GM12865 (cell line): ENCODE measurements at regions not wholly inside any gene's neighbourhood (a gene's known extent, or its start where the extent isn't known, plus 50 kb on each side); places are given as distances from the start of the nearest gene placed in this dataset.

Experiments
- DNase-seq: peaks from one replicate; pipeline ENCODE4 v3.0.0; 2010; ENCODE audit warnings: low read depth
- H3K4me3 ChIP-seq: 2 replicates; pipeline ENCODE4 v1.5.1; 2011; ENCODE audit warnings: mild to moderate bottlenecking, low read depth, low read length, control low read depth
- TF ChIP-seq, protein P1 (sequence below): IDR thresholded peaks from 2 replicates; pipeline ENCODE4 v1.5.1; 2011; ENCODE audit warnings: low read length, control low read depth, low read depth, inconsistent platforms; ENCODE audit not compliant: insufficient read depth; ENCODE audit errors: missing control alignments

GRCh38 chr18:73973972-73974371, 173.7 kb downstream of the FBXO15 start:
- TF ChIP-seq, protein P1, sequence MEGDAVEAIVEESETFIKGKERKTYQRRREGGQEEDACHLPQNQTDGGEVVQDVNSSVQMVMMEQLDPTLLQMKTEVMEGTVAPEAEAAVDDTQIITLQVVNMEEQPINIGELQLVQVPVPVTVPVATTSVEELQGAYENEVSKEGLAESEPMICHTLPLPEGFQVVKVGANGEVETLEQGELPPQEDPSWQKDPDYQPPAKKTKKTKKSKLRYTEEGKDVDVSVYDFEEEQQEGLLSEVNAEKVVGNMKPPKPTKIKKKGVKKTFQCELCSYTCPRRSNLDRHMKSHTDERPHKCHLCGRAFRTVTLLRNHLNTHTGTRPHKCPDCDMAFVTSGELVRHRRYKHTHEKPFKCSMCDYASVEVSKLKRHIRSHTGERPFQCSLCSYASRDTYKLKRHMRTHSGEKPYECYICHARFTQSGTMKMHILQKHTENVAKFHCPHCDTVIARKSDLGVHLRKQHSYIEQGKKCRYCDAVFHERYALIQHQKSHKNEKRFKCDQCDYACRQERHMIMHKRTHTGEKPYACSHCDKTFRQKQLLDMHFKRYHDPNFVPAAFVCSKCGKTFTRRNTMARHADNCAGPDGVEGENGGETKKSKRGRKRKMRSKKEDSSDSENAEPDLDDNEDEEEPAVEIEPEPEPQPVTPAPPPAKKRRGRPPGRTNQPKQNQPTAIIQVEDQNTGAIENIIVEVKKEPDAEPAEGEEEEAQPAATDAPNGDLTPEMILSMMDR = no peak
- DNase-seq = no peak
- H3K4me3 ChIP-seq = no peak overlapping the region

DNA sequence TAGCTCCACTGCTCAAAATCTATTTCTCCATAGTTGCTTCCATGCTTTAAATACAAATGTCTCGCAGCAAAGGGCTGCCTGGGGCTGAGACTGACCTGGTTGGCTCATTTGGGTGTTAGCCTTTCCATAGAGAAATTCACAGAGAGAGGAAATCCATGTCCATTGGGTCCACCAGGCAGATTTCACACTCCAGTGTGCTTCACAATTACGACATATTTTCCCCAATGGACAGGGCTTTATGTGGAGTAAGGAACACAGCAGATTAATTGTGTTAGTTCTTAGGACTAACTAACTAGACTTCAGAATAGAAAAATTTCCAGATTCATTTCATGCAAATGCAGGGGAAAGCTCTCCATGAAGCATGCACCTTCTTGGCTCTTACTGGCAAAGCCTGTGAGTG, 180.7 kb downstream of the FBXO15 start:
- no peak overlapping the region for H3K4me3 ChIP-seq
- TF ChIP-seq, protein P1 = no peak

GRCh38 chr18:73962256-73962655, 185.4 kb downstream of the FBXO15 start:
- DNase-seq = no peak
- no peak overlapping the region for H3K4me3 ChIP-seq
- TF ChIP-seq, protein P1 = no peak

More for the DNA sequence above, 180.7 kb downstream of the FBXO15 start:
- DNase-seq = no peak

GRCh38 chr18:73961804-73962203, 185.8 kb downstream of the FBXO15 start:
- H3K4me3 ChIP-seq = no peak overlapping the region
- DNase-seq = no peak
- TF ChIP-seq, protein P1 = no peak

DNA sequence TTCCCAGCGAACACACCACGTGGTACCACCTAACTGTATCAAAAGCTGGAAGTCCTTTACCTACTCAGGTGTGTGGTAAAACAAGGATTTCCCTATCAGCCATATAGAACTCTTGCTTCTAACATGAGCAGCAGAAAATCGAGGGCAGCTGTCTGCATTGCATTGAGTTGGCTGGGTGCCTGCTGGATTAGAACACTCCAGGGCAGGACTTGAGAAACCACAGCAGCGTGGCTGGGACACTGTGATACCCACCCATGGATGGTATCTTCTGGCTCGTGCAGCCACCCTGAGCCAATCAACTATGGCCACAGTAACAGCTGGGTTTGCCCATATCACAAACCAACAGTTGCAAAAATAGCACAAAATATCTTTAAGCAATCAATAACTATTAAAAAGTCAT, 188.3 kb downstream of the FBXO15 start:
- no peak overlapping the region for H3K4me3 ChIP-seq
- DNase-seq = no peak
- TF ChIP-seq, protein P1 = no peak

- TF ChIP-seq, protein P1 = no peak
- no peak overlapping the region for H3K4me3 ChIP-seq
- DNase-seq = no peak
Observed at GRCh38 chr18:73954268-73954667, 193.4 kb downstream of the FBXO15 start.

GRCh38 chr18:73952296-73952946, 195.2 kb downstream of the FBXO15 start:
- TF ChIP-seq, protein P1 = no peak
- DNase-seq = no peak
- H3K4me3 ChIP-seq = no peak overlapping the region
